ENCODE measurements at regions not wholly inside any gene's neighbourhood (a gene's known extent, or its start where the extent isn't known, plus 50 kb on each side); places are given as distances from the start of the nearest gene placed in this dataset.

DNA sequence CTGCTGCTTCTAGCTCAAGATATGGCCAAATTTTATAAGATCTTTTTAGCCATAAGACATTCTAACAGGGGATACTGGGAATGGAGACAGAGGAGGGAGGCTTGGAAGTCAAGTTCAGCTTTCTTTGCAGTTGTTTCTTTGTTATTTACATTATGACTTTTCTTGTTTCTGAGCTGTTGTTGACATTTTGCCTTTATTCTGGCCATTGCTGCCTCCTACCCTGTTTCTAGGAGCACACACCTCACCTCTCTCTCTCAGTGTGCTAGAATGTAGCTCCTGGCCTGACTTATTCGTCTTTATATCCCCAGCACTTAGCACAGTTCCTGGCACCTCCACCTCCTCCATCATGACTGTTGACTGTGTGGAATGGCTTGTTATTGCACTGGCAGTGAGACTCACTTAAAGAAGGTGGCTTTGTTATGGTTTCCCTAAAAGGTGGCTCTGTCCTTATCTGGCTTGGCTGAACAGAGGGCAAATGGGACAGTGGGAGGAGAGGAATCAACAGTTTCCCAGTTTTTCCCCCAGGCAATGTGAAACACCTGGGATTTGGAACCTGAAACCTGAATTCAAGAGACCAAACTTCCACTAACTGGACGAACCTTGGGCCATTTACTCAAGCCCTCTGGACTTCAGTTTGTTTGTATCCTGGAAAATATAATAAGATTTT lies 76.1 kb upstream of the PPP2R5A start:
- TF ChIP-seq, protein P1, sequence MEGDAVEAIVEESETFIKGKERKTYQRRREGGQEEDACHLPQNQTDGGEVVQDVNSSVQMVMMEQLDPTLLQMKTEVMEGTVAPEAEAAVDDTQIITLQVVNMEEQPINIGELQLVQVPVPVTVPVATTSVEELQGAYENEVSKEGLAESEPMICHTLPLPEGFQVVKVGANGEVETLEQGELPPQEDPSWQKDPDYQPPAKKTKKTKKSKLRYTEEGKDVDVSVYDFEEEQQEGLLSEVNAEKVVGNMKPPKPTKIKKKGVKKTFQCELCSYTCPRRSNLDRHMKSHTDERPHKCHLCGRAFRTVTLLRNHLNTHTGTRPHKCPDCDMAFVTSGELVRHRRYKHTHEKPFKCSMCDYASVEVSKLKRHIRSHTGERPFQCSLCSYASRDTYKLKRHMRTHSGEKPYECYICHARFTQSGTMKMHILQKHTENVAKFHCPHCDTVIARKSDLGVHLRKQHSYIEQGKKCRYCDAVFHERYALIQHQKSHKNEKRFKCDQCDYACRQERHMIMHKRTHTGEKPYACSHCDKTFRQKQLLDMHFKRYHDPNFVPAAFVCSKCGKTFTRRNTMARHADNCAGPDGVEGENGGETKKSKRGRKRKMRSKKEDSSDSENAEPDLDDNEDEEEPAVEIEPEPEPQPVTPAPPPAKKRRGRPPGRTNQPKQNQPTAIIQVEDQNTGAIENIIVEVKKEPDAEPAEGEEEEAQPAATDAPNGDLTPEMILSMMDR (conservative IDR thresholded peaks at IDR 0.05) = no peak
- TF ChIP-seq ZFX (IDR thresholded peaks at IDR 0.05) = no peak

Measured in C4-2B (cell line).